SKM-1 treated with dmso at 0.1 percent for 144 hours (cell line): ENCODE measurements at regions not wholly inside any gene's neighbourhood (a gene's known extent, or its start where the extent isn't known, plus 50 kb on each side); places are given as distances from the start of the nearest gene placed in this dataset.
"Not testable (repeated sequence)": the region's sequence is repeated elsewhere in the genome, so short reads cannot be mapped to it uniquely, and the experiment has no call there.

Experiments used
- DNase-seq: peaks from one replicate; lab custom pipeline; 2025; ENCODE audit not compliant: unreplicated experiment; lab: John Stamatoyannopoulos, UW

DNA sequence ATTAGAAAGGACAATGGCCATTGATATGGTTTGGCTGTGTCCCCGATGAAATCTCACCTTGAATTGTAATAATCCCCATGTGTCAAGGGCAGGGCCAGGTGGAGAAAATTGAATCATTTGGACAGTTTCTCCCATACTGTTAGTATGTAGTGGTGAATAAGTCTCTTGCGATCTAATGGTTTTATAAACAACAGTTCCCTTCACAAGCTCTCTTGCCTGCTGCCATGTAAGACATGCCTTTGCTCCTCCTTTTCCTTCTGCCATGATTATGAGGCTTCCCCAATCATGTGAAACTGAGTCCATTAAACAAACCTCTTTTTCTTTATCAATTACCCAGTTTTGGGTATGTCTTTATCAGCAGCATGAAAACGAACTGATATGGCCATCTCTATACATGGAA lies 302.7 kb downstream of the SFMBT2 start:
- DNase-seq = no peak

DNA sequence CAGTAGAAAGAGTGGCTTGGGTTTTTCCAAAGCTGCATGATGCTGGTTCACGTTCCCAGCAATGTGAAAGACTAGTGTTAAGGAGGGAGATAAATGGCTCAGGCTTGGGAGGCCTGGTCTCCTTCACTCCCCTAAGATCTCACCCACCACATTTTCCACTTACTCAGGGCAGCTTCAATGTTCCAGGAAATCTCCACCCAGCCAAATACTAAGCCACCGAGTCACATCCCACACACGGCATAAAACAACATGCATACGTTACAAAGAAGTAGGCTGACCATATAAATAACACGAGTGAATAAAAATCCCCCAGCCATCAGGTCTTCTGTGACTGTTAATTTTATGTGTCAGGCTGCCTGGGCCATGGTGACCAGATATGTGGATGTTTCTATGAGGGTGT lies 303.5 kb downstream of the SFMBT2 start:
- no peak for DNase-seq

DNA sequence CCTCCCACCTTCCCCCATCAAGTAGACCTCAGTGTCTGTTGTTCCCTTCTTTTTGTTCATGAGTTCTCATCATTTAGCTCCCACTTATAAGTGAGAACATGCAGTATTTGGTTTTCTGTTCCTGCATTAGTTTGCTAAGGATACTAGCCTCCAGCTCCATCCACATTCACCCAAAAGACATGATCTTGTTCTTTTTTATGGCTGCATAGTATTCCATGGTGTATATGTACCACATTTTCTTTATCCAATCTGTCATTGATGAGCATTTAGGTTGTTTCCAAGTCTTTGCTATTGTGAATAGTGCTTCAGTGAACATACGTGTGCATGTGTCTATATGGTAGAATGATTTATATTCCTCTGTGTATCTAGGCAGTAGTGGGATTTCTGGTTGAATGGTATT lies 306.5 kb downstream of the SFMBT2 start:
- not testable (repeated sequence) for DNase-seq

DNA sequence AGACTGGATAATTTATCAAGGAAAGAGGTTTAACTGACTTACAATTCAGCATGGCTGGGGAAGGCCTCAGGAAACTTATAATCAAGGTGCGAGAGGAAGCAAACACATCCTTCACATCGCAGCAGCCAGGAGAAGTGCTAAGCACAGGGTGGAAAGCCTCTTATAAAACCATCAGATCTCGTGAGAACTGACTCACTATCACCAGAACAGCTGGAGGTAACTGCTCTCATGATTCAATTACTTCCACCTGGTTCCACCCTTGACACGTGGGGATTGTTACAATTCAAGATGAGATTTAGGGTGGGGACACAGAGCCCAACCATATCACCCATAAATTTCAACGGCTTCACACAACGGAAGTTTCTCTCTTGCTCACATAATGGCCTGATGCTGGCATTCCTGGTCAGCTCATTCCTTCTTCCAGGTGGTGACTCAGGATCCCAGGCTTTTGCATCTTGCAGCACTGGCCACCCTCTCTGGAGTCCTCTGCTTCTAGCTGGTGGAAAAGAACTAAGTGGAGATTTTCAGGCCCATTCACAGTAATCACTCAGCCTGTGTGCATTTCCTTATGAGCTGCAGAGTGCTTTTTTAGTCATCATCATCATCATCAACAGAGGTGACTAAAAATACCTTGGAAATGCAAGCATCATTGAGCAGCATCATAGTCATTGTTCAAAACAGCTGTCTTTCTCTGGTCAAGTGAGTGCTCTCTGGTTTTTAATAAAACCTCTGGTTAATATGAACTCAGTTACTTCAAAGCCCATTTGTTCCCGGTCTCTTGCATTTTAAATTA lies 308.1 kb downstream of the SFMBT2 start:
- DNase-seq = no peak

DNA sequence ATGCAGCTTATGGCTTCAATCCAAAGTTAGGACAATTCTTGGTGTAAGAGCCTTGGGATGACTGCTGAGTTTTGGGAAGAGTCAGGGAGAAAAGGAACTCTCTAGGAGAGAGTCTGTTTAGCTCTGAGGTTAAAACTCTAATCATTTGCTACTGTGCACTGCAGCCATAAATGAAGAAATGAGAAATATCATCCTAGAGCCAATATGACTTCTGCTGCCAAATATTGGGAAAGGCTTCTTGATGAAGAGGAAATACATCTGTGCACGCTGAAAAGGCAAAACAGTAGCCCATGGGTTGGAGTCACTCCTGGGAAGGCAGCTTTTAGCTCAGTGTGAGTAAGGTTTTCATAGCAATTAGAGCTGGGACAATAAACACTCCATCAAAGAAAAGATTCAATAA lies 308.8 kb downstream of the SFMBT2 start:
- no peak for DNase-seq

DNA sequence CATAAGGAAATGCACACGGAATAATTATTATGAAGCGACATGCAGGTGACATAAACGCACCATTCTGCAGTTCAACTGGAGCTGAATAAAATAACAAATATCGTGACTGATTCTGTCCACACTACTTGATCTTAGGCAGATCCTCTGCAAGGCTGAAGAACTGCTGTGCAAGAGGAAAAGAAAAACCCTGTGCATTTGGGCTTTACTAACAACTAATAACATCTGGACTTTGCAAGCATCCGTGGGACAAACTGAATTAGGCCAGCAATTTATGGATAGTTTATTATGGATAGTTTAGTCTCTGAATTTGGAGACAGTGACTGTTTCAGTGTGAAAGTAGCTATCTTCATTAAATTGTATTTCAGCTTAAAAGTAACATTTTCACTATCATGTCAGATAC lies 309.4 kb downstream of the SFMBT2 start:
- DNase-seq = no peak

DNA sequence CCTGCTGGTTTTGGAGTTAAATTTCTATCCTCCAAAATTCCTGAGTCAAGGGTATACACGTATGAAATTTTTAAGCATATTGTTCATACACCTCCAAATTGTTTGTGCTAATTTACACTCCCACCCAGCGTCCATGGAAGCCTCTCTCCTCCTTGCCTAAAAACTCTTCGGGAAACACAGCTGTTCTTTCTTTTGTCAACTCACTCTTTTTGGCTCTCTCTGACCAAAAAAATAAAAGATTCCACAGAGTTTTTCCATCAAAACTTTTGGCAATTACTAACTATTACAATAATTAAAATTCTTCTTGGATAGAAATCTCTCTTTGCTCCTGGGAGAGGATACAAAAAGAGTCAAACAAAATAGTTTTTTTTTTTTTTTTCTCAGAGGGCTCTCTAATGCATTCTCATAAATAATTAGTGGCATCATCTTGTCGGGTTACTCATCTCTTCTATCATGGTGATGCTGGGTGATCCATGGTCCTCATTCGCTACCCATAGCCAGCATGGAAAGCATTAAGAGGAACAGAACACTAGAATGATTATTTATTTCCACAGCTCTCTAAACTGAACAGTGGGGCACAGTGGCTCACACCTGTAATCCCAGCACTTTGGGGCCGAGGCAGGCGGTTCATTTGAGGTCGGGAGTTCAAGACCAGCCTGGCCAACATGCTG lies 310.7 kb downstream of the SFMBT2 start:
- DNase-seq = no peak

DNA sequence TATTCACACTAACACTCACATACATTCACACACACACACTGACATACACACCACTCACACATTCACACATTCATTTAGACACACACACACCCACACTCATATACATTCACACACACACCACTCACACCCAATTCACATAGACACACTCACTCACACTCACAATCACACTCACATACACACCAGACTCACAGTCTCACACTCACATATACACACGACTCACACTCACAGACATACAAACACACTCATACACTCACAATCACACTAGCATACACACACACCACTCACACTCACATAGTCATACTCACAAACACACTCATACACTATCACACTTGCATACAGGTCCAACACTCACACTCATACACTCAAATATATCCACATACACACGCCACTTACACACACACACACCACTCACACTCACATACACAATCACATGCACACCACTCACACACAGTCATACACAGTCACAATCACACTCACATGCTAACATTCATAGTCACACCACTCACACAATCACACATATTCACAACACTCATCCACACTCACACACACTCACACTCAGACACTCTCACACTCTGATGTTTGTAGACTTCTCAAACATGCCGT lies 312.6 kb downstream of the SFMBT2 start:
- no peak for DNase-seq

DNA sequence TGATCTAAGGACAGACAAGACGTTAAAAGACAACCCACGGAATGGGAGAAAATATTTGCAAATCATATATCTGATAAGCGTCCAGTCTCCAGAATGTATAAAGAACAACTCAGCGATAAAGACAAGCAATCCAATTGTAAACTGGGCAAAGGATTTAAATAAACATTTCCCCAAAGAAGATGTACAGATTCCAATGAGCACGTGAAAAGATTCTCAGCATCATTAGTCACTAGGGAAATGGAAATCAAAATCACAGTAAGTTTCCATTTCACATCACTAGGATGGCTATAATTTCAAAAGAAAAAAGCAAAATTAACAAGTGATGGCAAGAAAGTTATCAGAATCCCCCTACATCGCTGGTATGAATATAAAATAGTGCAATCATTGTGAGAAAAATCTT lies 316.1 kb downstream of the SFMBT2 start:
- no peak for DNase-seq

DNA sequence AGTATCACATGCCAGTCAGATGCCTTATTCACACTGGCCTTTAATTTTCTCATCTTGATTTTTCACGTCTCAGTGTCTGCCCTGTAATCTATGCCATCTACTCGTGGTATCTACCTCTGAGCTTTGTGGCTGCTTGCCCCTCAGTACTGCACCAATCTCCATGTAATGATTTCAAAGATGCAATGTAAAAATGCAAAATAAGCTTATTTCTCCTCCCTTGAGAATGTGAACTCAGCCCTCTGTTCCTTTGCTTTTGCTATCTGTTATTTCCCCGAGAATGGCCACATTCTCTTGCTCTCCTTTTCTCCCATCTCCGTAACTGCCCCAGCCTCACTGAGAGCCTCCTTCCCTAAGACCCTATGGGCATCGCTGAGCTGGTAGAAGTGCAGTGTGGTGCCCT lies 317.5 kb downstream of the SFMBT2 start:
- DNase-seq = no peak

DNA sequence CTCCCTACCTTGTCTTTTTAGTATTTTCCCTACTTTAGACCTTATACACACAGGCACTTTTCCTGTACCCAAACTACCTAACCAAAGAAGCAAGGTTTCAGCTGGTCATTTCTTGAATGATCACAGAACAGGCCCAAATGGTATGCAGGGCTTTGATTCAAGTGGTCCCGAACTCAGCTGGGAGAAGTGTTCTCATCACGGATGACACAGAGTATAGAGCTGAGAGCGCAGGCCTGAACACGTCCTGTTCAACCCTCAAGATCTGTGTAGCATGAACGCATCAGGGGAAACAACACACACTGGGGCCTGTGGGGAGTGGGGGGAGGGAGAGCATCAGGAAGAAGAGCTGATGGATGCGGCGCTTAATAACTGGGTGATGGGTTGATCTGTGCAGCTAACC lies 318.2 kb downstream of the SFMBT2 start:
- DNase-seq = no peak

DNA sequence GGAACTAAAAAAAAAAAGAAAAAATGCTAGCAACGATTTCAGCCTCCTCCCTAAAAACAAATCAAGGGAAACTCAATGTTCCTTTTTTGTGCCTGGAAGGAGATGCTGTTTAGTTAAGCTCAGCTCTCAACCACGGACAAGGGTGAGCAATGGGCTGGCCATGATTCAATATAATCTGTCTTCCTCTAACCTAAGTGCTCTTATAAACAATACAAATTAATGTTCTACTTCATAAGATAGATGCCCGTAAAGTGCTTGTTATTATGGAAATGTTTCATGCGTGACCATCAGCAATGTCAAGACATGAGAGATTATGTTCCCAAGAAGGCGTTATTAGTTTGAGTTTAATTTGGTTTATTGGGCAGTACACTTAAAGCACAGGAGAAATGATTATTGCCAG lies 320.3 kb downstream of the SFMBT2 start:
- no peak for DNase-seq

DNA sequence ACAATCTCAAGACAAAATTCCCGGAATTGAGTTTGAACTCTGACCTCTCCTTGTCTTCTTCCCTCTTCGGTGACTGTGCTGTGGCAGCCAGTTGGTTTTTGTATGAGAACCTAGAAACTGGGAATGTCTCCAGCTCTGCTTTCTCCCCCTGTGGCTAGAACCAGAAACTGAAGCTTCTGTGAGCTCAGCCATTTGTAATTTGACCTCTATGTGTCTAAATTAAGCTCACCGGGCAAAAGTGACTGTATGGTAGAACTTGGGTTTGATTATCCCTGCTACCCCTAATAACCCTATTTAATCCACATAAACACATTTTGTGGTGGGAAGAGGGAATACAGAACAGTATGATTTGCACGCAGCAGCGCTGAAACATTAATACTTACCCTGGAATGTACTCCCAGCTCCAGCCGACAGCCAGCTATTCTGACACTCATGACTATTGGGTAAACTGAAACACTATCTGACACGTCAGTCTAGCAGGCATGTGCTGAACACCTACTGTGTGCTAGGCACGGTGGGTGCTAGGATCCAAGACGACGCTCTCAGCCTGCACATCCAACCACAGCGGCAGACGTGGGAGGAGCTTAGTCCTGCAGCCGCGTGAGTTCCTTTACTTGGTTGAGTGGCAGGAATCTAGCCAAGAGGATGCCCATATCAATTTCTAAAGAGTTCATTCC lies 324.8 kb downstream of the SFMBT2 start:
- DNase-seq = no peak

DNA sequence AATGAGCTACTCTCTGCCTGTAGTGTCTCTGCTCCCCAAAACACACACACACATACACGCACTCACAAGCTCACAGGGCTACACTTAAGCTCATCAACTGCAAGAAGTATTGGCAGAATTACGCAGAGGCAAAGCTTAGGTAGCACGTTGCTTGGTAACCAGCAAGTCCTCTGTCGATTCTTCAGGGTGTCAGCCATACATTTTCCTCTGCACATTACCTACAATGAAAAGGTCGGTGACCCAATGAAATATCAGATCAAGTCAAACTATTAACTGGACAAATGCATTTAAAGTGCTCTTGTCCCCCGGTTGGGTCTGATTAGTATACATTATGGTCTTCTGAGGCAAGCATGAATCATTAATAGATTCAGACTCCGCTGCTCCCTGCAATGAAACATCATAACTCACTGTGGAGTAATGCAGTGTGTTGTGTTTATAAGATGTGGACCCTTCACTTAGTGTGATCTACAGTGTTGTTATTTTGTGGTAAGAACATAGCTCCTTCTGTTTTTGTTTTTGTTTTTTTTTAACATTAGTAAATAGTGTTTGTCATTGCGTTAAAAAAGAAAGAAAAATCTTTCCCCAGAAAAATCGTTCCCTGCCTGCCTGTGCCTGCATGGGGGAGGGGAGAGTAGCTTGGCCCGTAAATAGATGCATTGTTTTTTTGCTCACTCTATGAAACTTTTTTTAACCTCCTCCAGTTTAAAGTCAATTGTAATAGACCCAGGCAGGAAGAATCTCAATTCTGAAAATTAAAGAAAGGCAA lies 325.5 kb downstream of the SFMBT2 start:
- no peak for DNase-seq

DNA sequence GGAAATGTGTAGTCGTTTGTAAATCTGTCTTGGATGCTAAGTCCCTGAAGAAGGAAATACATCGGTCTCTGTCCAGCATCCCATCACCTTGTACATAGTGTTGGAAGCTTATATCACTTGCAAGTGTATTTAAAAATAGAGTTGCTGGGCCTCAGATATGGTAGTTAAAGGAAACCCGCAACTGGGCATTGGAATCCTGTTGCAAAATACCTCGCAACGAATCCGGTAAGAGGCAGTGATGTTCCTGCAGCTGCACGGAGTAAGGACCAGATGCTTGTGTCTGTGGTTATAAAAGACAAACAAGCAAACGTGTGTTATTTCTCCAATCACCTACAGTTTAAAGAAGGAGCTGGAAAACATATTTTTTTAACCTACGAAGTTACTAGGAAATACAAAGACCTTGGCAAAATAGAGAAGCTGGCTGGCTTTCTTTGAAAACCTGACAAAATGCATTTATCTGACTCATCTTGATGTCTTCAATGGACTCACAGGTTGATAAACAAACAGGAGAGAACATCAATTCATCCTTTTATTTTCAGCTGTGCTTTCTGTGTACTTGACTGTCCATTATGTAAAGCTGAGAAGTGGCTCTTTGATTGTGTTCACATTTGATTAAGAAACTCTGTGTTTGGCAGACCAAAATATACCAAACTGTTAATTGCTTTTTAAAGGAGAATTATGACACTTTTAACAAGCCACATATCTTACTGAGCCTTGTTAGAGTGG lies 326.4 kb downstream of the SFMBT2 start:
- peak; percentile 50 for DNase-seq

DNA sequence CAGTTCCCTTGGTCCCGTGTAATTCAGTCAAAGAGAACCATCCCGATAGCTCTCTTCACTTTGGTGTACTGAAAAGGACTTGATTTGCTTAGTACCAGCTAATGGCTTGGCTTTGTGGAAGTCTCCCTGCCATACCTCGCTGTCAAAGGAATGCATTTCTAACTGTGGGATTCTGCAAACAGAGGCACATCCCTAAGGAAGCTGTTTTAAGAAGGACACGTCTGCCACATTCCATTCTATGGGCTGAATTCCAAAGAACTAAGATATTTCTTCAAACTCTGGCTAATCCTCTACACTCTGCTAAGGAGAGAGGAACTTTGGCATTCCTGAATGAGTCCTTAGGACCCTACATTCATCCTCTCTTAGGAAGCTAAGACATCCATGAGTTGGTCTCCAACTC lies 327.9 kb downstream of the SFMBT2 start:
- no peak for DNase-seq

DNA sequence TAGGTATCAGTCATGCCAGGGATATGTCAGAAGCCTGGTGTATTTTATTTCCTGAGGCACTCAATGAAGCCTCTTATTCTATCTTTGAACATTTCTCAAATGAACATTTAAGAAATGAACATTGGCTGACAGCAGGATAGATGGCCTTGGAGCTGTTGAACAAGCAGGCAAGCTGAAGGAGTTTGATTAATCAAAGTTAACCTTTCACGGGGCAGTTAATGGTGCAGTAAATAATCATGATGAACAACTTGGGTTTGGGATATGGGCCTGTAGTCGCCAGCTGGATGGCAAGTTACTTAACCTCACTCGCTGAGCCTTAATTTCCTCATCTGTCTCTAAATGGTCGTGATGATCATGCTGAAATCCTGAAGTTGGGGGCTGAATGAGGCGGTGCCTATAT lies 333.0 kb downstream of the SFMBT2 start:
- no peak for DNase-seq

DNA sequence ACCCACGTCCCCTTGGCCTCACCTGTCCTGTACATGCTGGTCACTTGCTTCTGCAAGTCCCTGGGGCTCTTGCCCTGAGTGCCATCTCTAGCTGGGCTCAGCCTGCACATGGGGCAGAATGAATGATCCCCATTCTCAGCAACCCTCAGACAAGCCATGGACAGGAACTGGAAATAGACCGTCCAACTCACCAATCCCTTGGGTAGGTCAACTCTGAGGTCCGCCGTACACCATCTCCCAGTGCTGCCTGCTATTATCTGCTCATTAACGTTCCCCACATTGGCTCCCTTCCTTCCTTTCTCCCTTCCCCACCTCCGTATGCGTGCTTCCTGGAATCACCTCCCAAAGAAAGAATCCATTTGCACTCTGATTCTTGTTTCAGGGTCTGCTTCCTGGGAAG lies 335.0 kb downstream of the SFMBT2 start:
- no peak for DNase-seq

DNA sequence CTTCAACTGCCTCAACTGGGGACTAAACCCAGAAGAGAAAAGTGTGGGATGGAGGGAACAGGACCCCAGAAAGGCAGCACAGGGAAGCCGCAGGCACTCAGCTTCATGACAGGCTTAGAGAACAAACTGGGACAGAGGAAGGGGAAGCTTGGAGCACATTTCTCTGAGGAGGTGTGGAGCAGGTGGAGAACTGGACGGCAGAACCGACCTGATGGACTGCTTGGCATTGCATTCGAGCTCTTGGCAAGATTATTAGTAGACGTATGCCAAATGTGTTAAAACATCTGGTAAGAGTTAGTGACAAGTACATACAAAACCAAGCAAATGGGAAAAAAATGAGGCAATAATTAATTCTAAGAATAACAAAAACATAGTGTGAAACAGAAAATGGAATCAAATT lies 335.7 kb downstream of the SFMBT2 start:
- DNase-seq = no peak

DNA sequence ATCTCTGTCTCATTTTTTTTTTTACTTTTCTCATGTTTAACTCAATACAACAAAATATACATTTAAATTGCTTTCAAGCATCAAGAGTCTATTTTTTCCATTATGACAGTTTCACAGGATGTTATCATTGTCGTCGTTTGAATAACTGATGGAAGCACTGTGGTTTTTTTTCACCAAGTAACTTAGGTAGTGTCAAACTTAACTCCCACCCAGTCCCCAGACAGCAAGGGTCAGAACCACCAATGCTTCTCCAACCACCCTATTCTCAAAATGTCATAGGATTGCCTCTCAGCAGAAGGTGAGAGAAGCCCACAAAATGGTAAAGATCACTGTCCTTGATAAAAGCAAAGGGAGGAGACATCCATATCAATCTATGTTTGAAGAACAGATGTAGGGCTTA lies 339.4 kb downstream of the SFMBT2 start:
- DNase-seq = no peak
